HL-60 (cell line): ENCODE measurements at regions not wholly inside any gene's neighbourhood (a gene's known extent, or its start where the extent isn't known, plus 50 kb on each side); places are given as distances from the start of the nearest gene placed in this dataset.
"Not testable (repeated sequence)": the region's sequence is repeated elsewhere in the genome, so short reads cannot be mapped to it uniquely, and the experiment has no call there.

Source experiments
- CTCF ChIP-seq: IDR thresholded peaks from one replicate; pipeline ENCODE4 v1.5.1; 2011; ENCODE audit warnings: low read length, control low read depth, inconsistent platforms; ENCODE audit not compliant: insufficient read depth
- GABPA ChIP-seq: IDR thresholded peaks from 2 replicates; pipeline ENCODE4 v1.6.1; 2012; ENCODE audit warnings: low read depth
- REST ChIP-seq: IDR thresholded peaks from 2 replicates; pipeline ENCODE4 v1.6.1; 2012; ENCODE audit warnings: low read depth; ENCODE audit not compliant: insufficient replicate concordance

GRCh38 chr6:26191512-26191911 lies 104.3 kb downstream of the HFE start:
- TF ChIP-seq CTCF, GABPA, REST: not testable (repeated sequence)
